ENCODE measurements at regions not wholly inside any gene's neighbourhood (a gene's known extent, or its start where the extent isn't known, plus 50 kb on each side); places are given as distances from the start of the nearest gene placed in this dataset.

GRCh38 chr9:18250053-18250452, 223.9 kb upstream of the ADAMTSL1 start:
- no peak for TF ChIP-seq CTCF (IDR thresholded peaks at IDR 0.05)
- TF ChIP-seq POLR2A (IDR thresholded peaks at IDR 0.05): no peak

Data from heart left ventricle (tissue), 13 donors.